ENCODE measurements at regions not wholly inside any gene's neighbourhood (a gene's known extent, or its start where the extent isn't known, plus 50 kb on each side); places are given as distances from the start of the nearest gene placed in this dataset.

- CTCF ChIA-PET (ENCODE audit: partially characterized antibody): interaction anchor here (0.6 to 2.8 kb wide), 5 partner anchors 9 to 605 kb away, joined by 3 to 13 read pairs (median 4); no protein-coding TSS in a partner anchor
- 0 out of 2 replicates have a peak overlapping the region, but pooled peaks have one; percentile 5 for H2AFZ ChIP-seq (ENCODE audit: low read length)
- no peaks in the 10 kb centered on the region for H3K23me2 ChIP-seq (ENCODE audit: low read depth, low read length)
Observed at GRCh38 chr19:30710721-30711120, 338.5 kb downstream of the ZNF536 start.

More at GRCh38 chr19:30710721-30711120, 338.5 kb downstream of the ZNF536 start:
- Histone ChIP-seq H4K20me1 (replicated peaks in 1 of 2; ENCODE audit: control insufficient read depth in 1 of 2, insufficient read depth in 2 of 2, low read length in 2 of 2) (no peaks in the 10 kb centered on the region), H2BK20ac (ENCODE audit: low read length) (no peak overlapping the region), H3K4me2 (ENCODE audit: insufficient read depth in 1 of 2, low read depth in 2 of 2, low read length in 2 of 2) (no peak overlapping the region), H3K14ac (ENCODE audit: insufficient read length) (no peak overlapping the region), H3K79me2 (ENCODE audit: control insufficient read depth in 1 of 2, insufficient read depth in 2 of 2, low read length in 2 of 2) (no peaks in the 10 kb centered on the region), H3K56ac (replicated peaks; ENCODE audit: insufficient read length, low read depth, low read length) (no peak overlapping the region), H3K9ac (replicated peaks in 1 of 4; ENCODE audit: extremely low read depth in 1 of 4, low read depth in 3 of 4, low read length in 3 of 4) (no peak overlapping the region), H4K8ac (ENCODE audit: extremely low read depth, insufficient read depth, low read length) (peak overlapping the region; percentile 39; the same call in 1 of the 2 replicates), H4K91ac (replicated peaks; ENCODE audit: insufficient read length, low read length) (no peak overlapping the region), H3K23ac (ENCODE audit: insufficient read length) (no peak overlapping the region), H3K79me1 (ENCODE audit: low read depth, low read length) (no peaks in the 10 kb centered on the region), H2BK120ac (replicated peaks; ENCODE audit: low read depth, low read length) (no peak overlapping the region), H2AK5ac (ENCODE audit: low read depth, low read length) (no peak overlapping the region), H2BK5ac (ENCODE audit: low read depth, low read length) (no peak overlapping the region), H4K5ac (ENCODE audit: insufficient read length, low read depth, low read length) (no peak overlapping the region), H3K18ac (ENCODE audit: extremely low read depth, low read length) (no peak overlapping the region), H3K4ac (replicated peaks; ENCODE audit: insufficient read length, low read depth, low read length) (no peak overlapping the region), H3K4me3 (ENCODE audit: extremely low read depth in 1 of 4, insufficient read depth in 2 of 4, low read depth in 3 of 4, low read length in 4 of 4) (no peak overlapping the region), H2BK15ac (ENCODE audit: low read length) (no peak overlapping the region), H3K9me3 (ENCODE audit: insufficient read depth in 2 of 2, low read depth in 1 of 2, low read length in 1 of 2) (no peaks in the 10 kb centered on the region), H3K27ac (ENCODE audit: low read depth, low read length) (no peak overlapping the region), H3K4me1 (replicated peaks in 1 of 4; ENCODE audit: control insufficient read depth in 3 of 4, insufficient read depth in 4 of 4, low read length in 3 of 4) (peaks cover 0 to 3% (median 2%) of the 10 kb centered on the region in 4 experiments; a peak in 3 of 7 replicates), H3K27me3 (replicated peaks in 1 of 4; ENCODE audit: control insufficient read depth in 3 of 4, extremely low read depth in 1 of 4, insufficient read depth in 3 of 4, low read length in 3 of 4) (no peaks in the 10 kb centered on the region), H3K36me3 (ENCODE audit: control insufficient read depth in 2 of 4, insufficient read depth in 4 of 4, low read length in 3 of 4) (no peaks in the 10 kb centered on the region), H2BK12ac (ENCODE audit: low read depth, low read length) (0 out of 2 replicates have a peak overlapping the region, but pooled peaks have one; percentile 60)
- no peak for DNase-seq (ENCODE audit: low read depth in 1 of 2, low spot score in 2 of 2)
- FAIRE-seq: no peak
- no peak for TF ChIP-seq TEAD4 (IDR thresholded peaks at IDR 0.05; ENCODE audit: low read depth, low read length)
- POLR2A ChIA-PET (ENCODE audit: partially characterized antibody): interaction anchor here (0.7 kb wide), 1 partner anchor 14 kb away, joined by 3 read pairs; no protein-coding TSS in a partner anchor
- 81% methylated on average over 12 of the region's 12 CpGs; no CpG with 5 or more reads in 1 of the 2 experiments for WGBS, 2 experiments (ENCODE audit: extremely low coverage in 1 of 2, insufficient coverage in 1 of 2, insufficient read length in 1 of 2, insufficient replicate concordance in 2 of 2, low coverage in 1 of 2, low lambda C conversion rate in 2 of 2, missing lambda C conversion rate in 1 of 2)
